GM23248 (cell line): ENCODE measurements at regions not wholly inside any gene's neighbourhood (a gene's known extent, or its start where the extent isn't known, plus 50 kb on each side); places are given as distances from the start of the nearest gene placed in this dataset.

Experiments
- EZH2 ChIP-seq: fragments of 200-600 bp; sonication (generic); IDR thresholded peaks from 2 replicates; pipeline ENCODE4 v1.6.1; 2018; ENCODE audit warnings: antibody characterized with exemption, mild to moderate bottlenecking; ENCODE audit not compliant: insufficient read depth, poor library complexity, severe bottlenecking
- EZH2phosphoT487 ChIP-seq: fragments of 200-600 bp; sonication (generic); IDR thresholded peaks from 2 replicates; pipeline ENCODE4 v1.6.1; 2018; ENCODE audit warnings: antibody characterized with exemption, moderate library complexity, mild to moderate bottlenecking, low read depth; ENCODE audit not compliant: insufficient read depth

GRCh38 chr9:126061575-126061974 is 265.1 kb upstream of the MVB12B start:
- TF ChIP-seq EZH2 (no peak), EZH2phosphoT487 (no peak)
